A549 (cell line): ENCODE measurements at regions not wholly inside any gene's neighbourhood (a gene's known extent, or its start where the extent isn't known, plus 50 kb on each side); places are given as distances from the start of the nearest gene placed in this dataset.

Experiments used
- ATAC-seq, 2 experiments: fragments of 200-7000 bp in 1 of 2; fragments of >200 bp in 1 of 2; cut with Nextera tagmentation in 1 of 2; cut with Tn5 transposase in 1 of 2; 3 replicates each; pipeline versions ENCODE4 v1.8.0 to v1.9.1; 2018 to 2020; ENCODE audit warnings: mild to moderate bottlenecking in 1 of 2, moderate library complexity in 1 of 2
- CTCF ChIA-PET: fragments of 300-600 bp; sonication (Branson Sonifier 250); formaldehyde crosslinking; extraction: SDS; loops from one replicate; lab custom pipeline; 2021; ENCODE audit warnings: antibody characterized with exemption, inconsistent platforms; lab: Yijun Ruan, JAX
- POLR2A ChIA-PET: fragments of 350-600 bp; formaldehyde crosslinking; extraction: SDS; loops from one replicate; lab custom pipeline; 2021; ENCODE audit warnings: antibody characterized with exemption, inconsistent platforms; lab: Yijun Ruan, JAX
- DNase-seq, 2 experiments: peaks; one replicate each; pipeline versions ENCODE4 v3.0.0 to v3.0.0-alpha.2; 2011 to 2016; ENCODE audit warnings: low read depth in 1 of 2, low spot score in 1 of 2
- FAIRE-seq: peaks from 2 replicates; lab custom pipeline; 2011; peaks lifted over from hg19 to GRCh38; lab: Jason Lieb, UNC
- H3K27ac ChIP-seq, 2 experiments: fragments of >200 bp; sonication (Bioruptor Twin); formaldehyde crosslinking; 3 replicates each; pipeline ENCODE4 v1.5.1; 2016 to 2017
- H3K4me1 ChIP-seq: fragments of >200 bp; sonication (Bioruptor Twin); formaldehyde crosslinking; 3 replicates; pipeline ENCODE4 v1.6.1; 2016
- H3K4me2 ChIP-seq: fragments of >200 bp; sonication (Bioruptor Twin); formaldehyde crosslinking; 3 replicates; pipeline ENCODE4 v1.6.1; 2016
- H3K4me3 ChIP-seq: fragments of >200 bp; sonication (Bioruptor Twin); formaldehyde crosslinking; 3 replicates; pipeline ENCODE4 v1.5.1; 2016
- H3K9me3 ChIP-seq: fragments of >200 bp; sonication (Bioruptor Twin); formaldehyde crosslinking; 3 replicates; pipeline ENCODE4 v1.6.1; 2016
- CHD2 ChIP-seq: fragments of 150-350 bp; IDR thresholded peaks from 2 replicates; pipeline ENCODE4 v1.6.1; 2014; ENCODE audit warnings: low read length; ENCODE audit not compliant: partially characterized antibody
- CHD4 ChIP-seq: fragments of 200-600 bp; sonication (generic); IDR thresholded peaks from 2 replicates; pipeline ENCODE4 v1.6.1; 2016; ENCODE audit warnings: antibody characterized with exemption, mild to moderate bottlenecking, borderline replicate concordance
- EHMT2 ChIP-seq: fragments of 200-600 bp; sonication (generic); IDR thresholded peaks from 2 replicates; pipeline ENCODE4 v1.6.1; 2016; ENCODE audit warnings: antibody characterized with exemption, low read depth, mild to moderate bottlenecking, moderate library complexity
- EP300 ChIP-seq, 2 experiments: fragments of >200 bp; sonication (Bioruptor Twin); formaldehyde crosslinking; IDR thresholded peaks; 2 replicates in 1 of 2; 3 replicates in 1 of 2; pipeline ENCODE4 v1.6.1; 2016 to 2017
- FOSB ChIP-seq: fragments of 250-450 bp; sonication (Bioruptor Pico); IDR thresholded peaks from 2 replicates; pipeline ENCODE4 v1.5.0; 2020; ENCODE audit warnings: mild to moderate bottlenecking, moderate library complexity
- FOSL2 ChIP-seq, 2 experiments: fragments of 450-650 bp in 1 of 2; fragments of >200 bp in 1 of 2; sonication (Bioruptor Twin) in 1 of 2; formaldehyde crosslinking; IDR thresholded peaks; 2 replicates each; pipeline versions ENCODE4 v1.5.0 to v1.6.1; 2016 to 2020; ENCODE audit warnings: mild to moderate bottlenecking in 1 of 2, moderate library complexity in 1 of 2
- GATA3 ChIP-seq: IDR thresholded peaks from 2 replicates; pipeline ENCODE4 v1.6.1; 2012; ENCODE audit warnings: borderline replicate concordance
- HEYL ChIP-seq: fragments of 250-450 bp; sonication (Bioruptor Pico); IDR thresholded peaks from 2 replicates; pipeline ENCODE4 v1.8.0; 2021; ENCODE audit warnings: mild to moderate bottlenecking, moderate library complexity
- HOXB13 ChIP-seq: fragments of 250-450 bp; sonication (Bioruptor Pico); IDR thresholded peaks from 2 replicates; pipeline ENCODE4 v1.5.0; 2020; ENCODE audit warnings: low read depth, mild to moderate bottlenecking, moderate library complexity
- HOXB5 ChIP-seq: fragments of 250-450 bp; sonication (Bioruptor Pico); IDR thresholded peaks from 2 replicates; pipeline ENCODE4 v1.5.0; 2020; ENCODE audit warnings: mild to moderate bottlenecking, moderate library complexity
- JUNB ChIP-seq: fragments of >200 bp; sonication (Bioruptor Twin); formaldehyde crosslinking; IDR thresholded peaks from 2 replicates; pipeline ENCODE4 v1.6.1; 2016
- KDM5A ChIP-seq: fragments of 200-600 bp; sonication (generic); IDR thresholded peaks from 2 replicates; pipeline ENCODE4 v1.6.1; 2016; ENCODE audit warnings: antibody characterized with exemption, mild to moderate bottlenecking
- MYC ChIP-seq: IDR thresholded peaks from 2 replicates; pipeline ENCODE4 v1.6.1; 2012; ENCODE audit warnings: mild to moderate bottlenecking, inconsistent platforms, low read length, improper control_type of control experiment, borderline replicate concordance
- NFE2L2 ChIP-seq: fragments of 150-350 bp; conservative IDR thresholded peaks from 2 replicates; pipeline ENCODE4 v1.6.1; 2014; ENCODE audit warnings: low read length
- RCOR1 ChIP-seq: fragments of 150-350 bp; IDR thresholded peaks from 2 replicates; pipeline ENCODE4 v1.6.1; 2014; ENCODE audit warnings: antibody characterized with exemption, low read length, low read depth
- SMC3 ChIP-seq: fragments of >200 bp; sonication (Bioruptor Twin); formaldehyde crosslinking; IDR thresholded peaks from 3 replicates; pipeline ENCODE4 v1.6.1; 2018; ENCODE audit warnings: inconsistent platforms
- TP53 ChIP-seq: fragments of 250-450 bp; sonication (Bioruptor Pico); IDR thresholded peaks from 2 replicates; pipeline ENCODE4 v1.5.0; 2021; ENCODE audit warnings: mild to moderate bottlenecking, moderate library complexity
- ZC3H11A ChIP-seq: fragments of 450-650 bp; IDR thresholded peaks from 2 replicates; pipeline ENCODE4 v1.6.1; 2014; ENCODE audit warnings: antibody characterized with exemption, mild to moderate bottlenecking
- ZFP36 ChIP-seq: fragments of 450-650 bp; IDR thresholded peaks from 2 replicates; pipeline ENCODE4 v1.6.1; 2014; ENCODE audit warnings: borderline replicate concordance; ENCODE audit not compliant: partially characterized antibody
- ZNF302 ChIP-seq: fragments of 250-450 bp; sonication (Bioruptor Pico); IDR thresholded peaks from 2 replicates; pipeline ENCODE4 v1.9.0; 2021; ENCODE audit warnings: inconsistent platforms, mild to moderate bottlenecking, moderate library complexity
- ZSCAN20 ChIP-seq: fragments of 250-450 bp; sonication (Bioruptor Pico); IDR thresholded peaks from 2 replicates; pipeline ENCODE4 v1.8.0; 2022; ENCODE audit warnings: mild to moderate bottlenecking, moderate library complexity
- WGBS: methylation state at CpG from one replicate; pipeline ENCODE4 v1.1.6; 2017; ENCODE audit errors: missing lambda C conversion rate; 5-methylcytosine and 5-hydroxymethylcytosine counted together
- TF ChIP-seq, protein P1 (sequence below): fragments of 150-350 bp; IDR thresholded peaks from 2 replicates; pipeline ENCODE4 v1.6.1; 2014; ENCODE audit warnings: low read depth, mild to moderate bottlenecking, low read length
- TF ChIP-seq, protein P2 (sequence below): fragments of >200 bp; sonication (Bioruptor Twin); formaldehyde crosslinking; IDR thresholded peaks from 2 replicates; pipeline ENCODE4 v1.6.1; 2016
- TF ChIP-seq, protein P3 (sequence below): IDR thresholded peaks from 2 replicates; pipeline ENCODE4 v1.6.1; 2012; ENCODE audit warnings: low read depth, borderline replicate concordance

DNA sequence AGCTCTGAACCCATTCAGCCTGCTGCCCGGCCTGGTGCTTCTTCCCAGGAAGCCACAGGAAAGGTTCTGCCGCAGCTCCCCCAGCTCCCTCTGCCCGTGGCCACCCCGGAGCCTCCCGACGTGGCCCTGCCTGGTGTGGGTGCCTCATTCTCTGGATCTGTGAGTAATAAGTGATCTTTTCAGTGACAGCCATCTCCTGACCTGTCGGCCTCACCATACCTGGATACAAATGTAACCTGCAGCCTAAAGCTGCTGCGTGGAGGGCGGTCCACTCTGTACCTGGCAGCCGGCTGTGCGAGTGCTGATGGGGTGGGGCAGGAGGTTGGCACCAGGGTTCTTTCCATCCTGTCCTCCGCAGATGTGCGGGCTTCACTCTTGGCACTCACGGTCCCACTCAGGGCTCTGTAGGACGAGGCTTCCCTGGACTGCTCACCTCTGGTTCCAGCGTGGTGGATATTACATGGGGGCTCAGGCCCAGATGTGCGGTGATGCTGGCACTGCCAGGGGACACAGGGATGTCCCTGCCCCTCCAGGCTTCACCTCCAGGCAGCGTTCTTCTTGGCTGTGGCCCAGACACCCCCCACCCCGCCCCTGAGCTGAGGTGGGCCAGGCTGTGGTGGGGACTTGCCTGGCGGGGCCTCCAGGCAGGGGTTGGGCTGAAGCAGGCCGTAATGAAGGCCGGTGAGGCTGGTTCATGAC is 748.5 kb downstream of the BRD1 start:
- no peak for DNase-seq
- POLR2A ChIA-PET, result no interaction called here
- TF ChIP-seq, protein P1, sequence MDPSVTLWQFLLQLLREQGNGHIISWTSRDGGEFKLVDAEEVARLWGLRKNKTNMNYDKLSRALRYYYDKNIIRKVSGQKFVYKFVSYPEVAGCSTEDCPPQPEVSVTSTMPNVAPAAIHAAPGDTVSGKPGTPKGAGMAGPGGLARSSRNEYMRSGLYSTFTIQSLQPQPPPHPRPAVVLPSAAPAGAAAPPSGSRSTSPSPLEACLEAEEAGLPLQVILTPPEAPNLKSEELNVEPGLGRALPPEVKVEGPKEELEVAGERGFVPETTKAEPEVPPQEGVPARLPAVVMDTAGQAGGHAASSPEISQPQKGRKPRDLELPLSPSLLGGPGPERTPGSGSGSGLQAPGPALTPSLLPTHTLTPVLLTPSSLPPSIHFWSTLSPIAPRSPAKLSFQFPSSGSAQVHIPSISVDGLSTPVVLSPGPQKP, result no peak
- TF ChIP-seq GATA3, result no peak
- TF ChIP-seq NFE2L2, result no peak
- no peak for TF ChIP-seq ZNF302 (CRISPR knock-in tag)
- no peak for TF ChIP-seq ZC3H11A
- TF ChIP-seq KDM5A, result no peak
- no peak for TF ChIP-seq RCOR1
- no peak for TF ChIP-seq EP300 (IDR thresholded peaks at IDR 0.05)
- TF ChIP-seq CHD2, result no peak
- TF ChIP-seq TP53, result no peak
- TF ChIP-seq, protein P2, sequence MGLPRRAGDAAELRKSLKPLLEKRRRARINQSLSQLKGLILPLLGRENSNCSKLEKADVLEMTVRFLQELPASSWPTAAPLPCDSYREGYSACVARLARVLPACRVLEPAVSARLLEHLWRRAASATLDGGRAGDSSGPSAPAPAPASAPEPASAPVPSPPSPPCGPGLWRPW, result no peak
- no peak for TF ChIP-seq FOSL2 (IDR thresholded peaks at IDR 0.05)
- no peak for TF ChIP-seq FOSL2 (CRISPR knock-in tag; IDR thresholded peaks at IDR 0.05)
- no peak for TF ChIP-seq JUNB
- no peak for TF ChIP-seq FOSB (CRISPR knock-in tag)
- CTCF ChIA-PET, result interaction anchor here (1.1 kb wide), 1 partner anchor 226 kb away, joined by 3 read pairs; no protein-coding TSS in a partner anchor
- H3K4me2 ChIP-seq, result no peak overlapping the region
- H3K4me1 ChIP-seq, result 0 out of 3 replicates have a peak, but pooled peaks cover 1% of the 10 kb centered on the region
- no peak for ATAC-seq
- H3K27ac ChIP-seq, result no peak overlapping the region
- FAIRE-seq, result no peak
- H3K9me3 ChIP-seq, result no peaks in the 10 kb centered on the region
- WGBS, result 40% methylated on average over 8 of the region's 22 CpGs
- H3K4me3 ChIP-seq, result no peak overlapping the region

DNA sequence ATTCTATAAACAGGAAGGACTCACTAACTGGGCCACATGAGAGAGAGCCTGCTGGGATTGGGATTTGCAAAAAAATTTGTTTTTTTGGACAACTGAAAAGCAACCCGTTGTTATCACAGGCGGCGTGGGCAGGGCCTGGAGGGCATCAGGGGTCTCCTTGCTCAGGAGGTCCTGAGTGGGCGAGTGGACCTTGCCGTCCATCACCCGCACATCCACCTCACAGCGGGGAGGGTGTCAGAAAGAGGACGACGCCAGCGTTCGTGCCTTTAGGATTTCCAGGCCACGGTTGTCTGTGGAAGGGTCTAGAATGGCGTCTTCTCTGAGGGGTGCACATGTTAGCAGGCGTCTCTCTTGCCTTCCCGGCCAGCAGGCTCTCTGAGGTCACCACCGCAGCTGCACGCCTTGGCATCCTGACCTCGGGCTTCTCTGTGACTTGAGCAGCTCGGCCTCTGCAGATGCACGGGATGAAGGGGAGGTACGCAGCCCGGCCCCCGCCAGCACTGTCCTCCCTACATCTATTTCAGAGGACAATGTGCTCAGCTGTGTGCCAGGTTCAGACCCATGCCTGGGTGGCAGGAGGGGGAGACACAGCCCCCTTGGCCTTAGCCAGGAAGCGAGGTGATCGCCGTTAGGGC is 749.5 kb downstream of the BRD1 start:
- WGBS, result 60% methylated on average over 13 of the region's 26 CpGs
- ATAC-seq, result no peak
- TF ChIP-seq EHMT2, result no peak
- no peak for TF ChIP-seq CHD4
- no peak for TF ChIP-seq ZFP36
- no peak for TF ChIP-seq HOXB13 (CRISPR knock-in tag)
- no peak for TF ChIP-seq ZSCAN20 (CRISPR knock-in tag)
- no peak for TF ChIP-seq KDM5A
- TF ChIP-seq, protein P3, sequence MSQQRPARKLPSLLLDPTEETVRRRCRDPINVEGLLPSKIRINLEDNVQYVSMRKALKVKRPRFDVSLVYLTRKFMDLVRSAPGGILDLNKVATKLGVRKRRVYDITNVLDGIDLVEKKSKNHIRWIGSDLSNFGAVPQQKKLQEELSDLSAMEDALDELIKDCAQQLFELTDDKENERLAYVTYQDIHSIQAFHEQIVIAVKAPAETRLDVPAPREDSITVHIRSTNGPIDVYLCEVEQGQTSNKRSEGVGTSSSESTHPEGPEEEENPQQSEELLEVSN, result no peak
- no peak for TF ChIP-seq HOXB5
- TF ChIP-seq SMC3, result no peak
- no peak for TF ChIP-seq MYC
- TF ChIP-seq RCOR1, result no peak
- TF ChIP-seq HEYL (CRISPR knock-in tag), result no peak
- ChIA-PET POLR2A (no interaction called here), CTCF (interaction anchor here (1.1 kb wide), 1 partner anchor 227 kb away, joined by 3 read pairs; no protein-coding TSS in a partner anchor)
- Histone ChIP-seq H3K27ac (no peak overlapping the region), H3K4me2 (no peak overlapping the region), H3K4me1 (no peaks in the 10 kb centered on the region), H3K9me3 (no peaks in the 10 kb centered on the region), H3K4me3 (no peak overlapping the region)
- DNase-seq, result no peak
- FAIRE-seq, result no peak
